ENCODE measurements at regions not wholly inside any gene's neighbourhood (a gene's known extent, or its start where the extent isn't known, plus 50 kb on each side); places are given as distances from the start of the nearest gene placed in this dataset.

- no peak for TF ChIP-seq ZNF462 (CRISPR knock-in tag; IDR thresholded peaks at IDR 0.05)
Measured at GRCh38 chr4:157961229-157961990, 211.4 kb downstream of the GASK1B start (continued).

- no peaks in the 10 kb centered on the region for H3K36me3 ChIP-seq (ENCODE audit: insufficient read depth)
- H3K4me3 ChIP-seq = no peak overlapping the region
- no peaks in the 10 kb centered on the region for H3F3A ChIP-seq (replicated peaks; ENCODE audit: low read depth)
- H3K27me3 ChIP-seq (ENCODE audit: insufficient read depth) = no peaks in the 10 kb centered on the region
- Mint-ChIP-seq H3K4me3 (no peak overlapping the region), H3K27ac (no peak overlapping the region), H3K4me1 (no peaks in the 10 kb centered on the region), H3K36me3 (ENCODE audit: low read depth) (no peaks in the 10 kb centered on the region), H3K9me3 (no peaks in the 10 kb centered on the region), H3K27me3 (ENCODE audit: insufficient read depth, low read depth, poor library complexity) (no peaks in the 10 kb centered on the region)
- TF ChIP-seq CREB1 (CRISPR knock-in tag; IDR thresholded peaks at IDR 0.05; ENCODE audit: low read depth) = no peak
- TF ChIP-seq, protein P1, sequence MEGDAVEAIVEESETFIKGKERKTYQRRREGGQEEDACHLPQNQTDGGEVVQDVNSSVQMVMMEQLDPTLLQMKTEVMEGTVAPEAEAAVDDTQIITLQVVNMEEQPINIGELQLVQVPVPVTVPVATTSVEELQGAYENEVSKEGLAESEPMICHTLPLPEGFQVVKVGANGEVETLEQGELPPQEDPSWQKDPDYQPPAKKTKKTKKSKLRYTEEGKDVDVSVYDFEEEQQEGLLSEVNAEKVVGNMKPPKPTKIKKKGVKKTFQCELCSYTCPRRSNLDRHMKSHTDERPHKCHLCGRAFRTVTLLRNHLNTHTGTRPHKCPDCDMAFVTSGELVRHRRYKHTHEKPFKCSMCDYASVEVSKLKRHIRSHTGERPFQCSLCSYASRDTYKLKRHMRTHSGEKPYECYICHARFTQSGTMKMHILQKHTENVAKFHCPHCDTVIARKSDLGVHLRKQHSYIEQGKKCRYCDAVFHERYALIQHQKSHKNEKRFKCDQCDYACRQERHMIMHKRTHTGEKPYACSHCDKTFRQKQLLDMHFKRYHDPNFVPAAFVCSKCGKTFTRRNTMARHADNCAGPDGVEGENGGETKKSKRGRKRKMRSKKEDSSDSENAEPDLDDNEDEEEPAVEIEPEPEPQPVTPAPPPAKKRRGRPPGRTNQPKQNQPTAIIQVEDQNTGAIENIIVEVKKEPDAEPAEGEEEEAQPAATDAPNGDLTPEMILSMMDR (conservative IDR thresholded peaks at IDR 0.05; ENCODE audit: low read depth in 2 of 2) = no peak
- TF ChIP-seq POLR2AphosphoS5 (IDR thresholded peaks at IDR 0.05; ENCODE audit: low read depth) = no peak
- TF ChIP-seq EZH2phosphoT487 (IDR thresholded peaks at IDR 0.05; ENCODE audit: unreplicated experiment) = no peak
- TF ChIP-seq ZNF331 (CRISPR knock-in tag; IDR thresholded peaks at IDR 0.05; ENCODE audit: low read depth) = no peak
- TF ChIP-seq STAT1 (IDR thresholded peaks at IDR 0.05; ENCODE audit: unreplicated experiment) = no peak
- no peak for TF ChIP-seq NANOG (IDR thresholded peaks at IDR 0.05; ENCODE audit: borderline replicate concordance)
- TF ChIP-seq REST (IDR thresholded peaks at IDR 0.05; ENCODE audit: unreplicated experiment) = no peak
- no peak for TF ChIP-seq ZNF114 (CRISPR knock-in tag; IDR thresholded peaks at IDR 0.05)
- TF ChIP-seq ETS1 (IDR thresholded peaks at IDR 0.05) = no peak
- ATAC-seq (no peak), DNase-seq (ENCODE audit: low spot score) (no peak)
- no peaks in the 10 kb centered on the region for H3K9me2 ChIP-seq (ENCODE audit: insufficient read depth)
- no peaks in the 10 kb centered on the region for H4K20me1 ChIP-seq (replicated peaks; ENCODE audit: insufficient read depth)
- H3K79me2 ChIP-seq (replicated peaks; ENCODE audit: insufficient read depth) = no peaks in the 10 kb centered on the region
- H3K27ac ChIP-seq (ENCODE audit: low read depth) = no peak overlapping the region
- H3K4me2 ChIP-seq = no peak overlapping the region
- no peaks in the 10 kb centered on the region for H3K4me1 ChIP-seq (ENCODE audit: insufficient read depth)
- H2AFZ ChIP-seq = no peak overlapping the region
Measured at GRCh38 chr4:157957905-157958304, 214.9 kb downstream of the GASK1B start.
